ENCODE measurements at regions not wholly inside any gene's neighbourhood (a gene's known extent, or its start where the extent isn't known, plus 50 kb on each side); places are given as distances from the start of the nearest gene placed in this dataset.
A peak's percentile ranks its signal among the peaks of the same experiment; 100 is the strongest.

DNA sequence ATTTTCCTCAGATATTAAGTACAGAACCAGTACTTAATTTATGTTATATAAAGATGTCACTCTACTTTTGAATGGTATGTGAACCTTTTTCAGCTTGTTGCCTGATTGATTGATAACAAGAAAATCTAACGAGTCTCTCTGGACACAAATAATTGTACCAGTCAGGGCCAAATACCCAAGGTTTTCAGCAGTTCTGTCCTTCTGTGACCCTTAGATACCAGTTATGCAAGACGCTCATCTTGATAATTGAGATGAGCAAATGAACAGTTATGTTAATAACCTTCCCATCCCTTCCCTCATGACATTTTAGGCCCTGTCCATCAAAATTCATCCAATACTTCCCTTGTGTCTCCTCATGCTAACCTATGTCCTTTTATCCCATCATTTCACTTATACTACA is 185.9 kb upstream of the G2E3 start:
- Histone ChIP-seq H3K4me1 (ENCODE audit: control insufficient read depth, insufficient read depth, low read length) (no peaks in the 10 kb centered on the region), H3K27ac (ENCODE audit: low read length) (no peak overlapping the region), H3K9me3 (ENCODE audit: control insufficient read depth, low read length) (no peaks in the 10 kb centered on the region), H3K4me3 (ENCODE audit: low read length) (no peak overlapping the region), H3K27me3 (ENCODE audit: control insufficient read depth, insufficient read depth) (no peaks in the 10 kb centered on the region)
- DNase-seq (no peak), ATAC-seq (no peak)
- intact Hi-C loops (cut with DNase I), result loop anchor here in 1 of 4 donors (10.0 kb wide), 1 partner anchor 152 kb away; no protein-coding TSS in a partner anchor
- WGBS, result 86% methylated on average over 2 of the region's 2 CpGs

- no peak overlapping the region for H3K27ac ChIP-seq (ENCODE audit: low read length)
- H3K4me1 ChIP-seq (ENCODE audit: control insufficient read depth, insufficient read depth, low read length), result no peaks in the 10 kb centered on the region
- WGBS, result 73% methylated on average over 2 of the region's 2 CpGs
- H3K9me3 ChIP-seq (ENCODE audit: control insufficient read depth, low read length), result no peaks in the 10 kb centered on the region
- ATAC-seq, result no peak
- H3K4me3 ChIP-seq (ENCODE audit: low read length), result no peak overlapping the region
- no peaks in the 10 kb centered on the region for H3K27me3 ChIP-seq (ENCODE audit: control insufficient read depth, insufficient read depth)
- no peak for DNase-seq
- intact Hi-C loops (cut with DNase I), result loop anchor here in 1 of 4 donors (10.0 kb wide), 1 partner anchor 151 kb away; no protein-coding TSS in a partner anchor
Observed at GRCh38 chr14:30373526-30373925, 185.4 kb upstream of the G2E3 start.

DNA sequence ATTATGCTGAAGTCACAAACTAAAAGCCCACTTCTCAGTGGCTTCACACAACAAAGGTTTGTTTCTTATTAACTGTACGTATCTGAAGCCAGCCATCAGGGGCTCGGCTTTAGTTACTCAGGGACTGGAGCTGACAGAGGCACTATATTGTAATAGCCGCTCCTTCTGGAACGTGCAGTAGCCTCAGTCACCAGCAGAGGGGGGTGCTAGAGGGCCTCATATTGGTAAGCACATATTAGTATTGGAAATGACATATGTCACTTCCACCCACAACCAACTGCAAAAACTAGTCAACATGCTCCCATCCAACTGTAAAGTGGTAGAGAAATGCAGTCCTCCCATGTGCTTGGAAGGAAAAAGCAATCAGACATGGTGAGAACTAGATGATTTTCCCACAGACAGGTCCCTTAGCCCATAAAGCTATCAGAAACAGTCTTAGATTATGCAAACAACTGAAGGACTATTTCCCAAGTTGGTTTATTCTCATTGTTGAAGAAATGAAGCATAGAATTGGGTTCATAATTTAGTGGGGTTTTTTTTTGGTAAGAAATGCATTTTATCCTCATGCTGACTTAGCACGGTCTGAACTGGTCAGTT is 183.6 kb upstream of the G2E3 start:
- intact Hi-C loops (cut with DNase I), result loop anchor here in 1 of 4 donors (5.0 to 10.0 kb wide), 2 partner anchors 67 to 149 kb away; no protein-coding TSS in a partner anchor
- H3K27ac ChIP-seq (ENCODE audit: low read length), result no peak overlapping the region

DNA sequence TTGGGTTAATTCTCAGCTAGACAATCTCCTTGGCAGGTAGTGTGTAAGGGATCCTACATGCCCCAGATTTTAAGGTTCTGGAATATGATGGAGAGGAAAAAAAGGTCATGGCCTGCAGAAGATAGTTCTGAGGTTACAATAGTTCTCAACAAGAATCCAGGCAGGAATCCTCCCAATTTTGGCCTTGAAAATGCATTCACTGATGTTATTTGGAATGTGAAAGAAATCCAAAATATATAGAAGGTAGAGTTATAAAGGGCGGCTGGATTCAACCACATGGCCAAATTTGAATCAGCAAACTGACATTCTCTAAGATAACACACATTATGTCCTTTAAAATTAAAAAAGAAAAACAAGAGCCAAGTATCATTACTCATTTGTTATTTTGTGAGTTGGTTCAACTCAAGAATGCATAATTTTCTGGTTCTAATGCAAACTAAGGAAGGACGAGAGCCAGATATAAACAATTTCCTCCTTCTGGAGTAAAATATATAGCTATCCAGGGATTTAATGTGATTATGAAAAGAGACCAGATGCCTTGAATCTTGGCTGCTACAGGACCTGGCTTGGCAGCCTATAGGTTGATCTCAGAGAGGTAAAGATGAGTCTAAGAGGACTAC is 177.0 kb upstream of the G2E3 start:
- DNase-seq, result no peak
- ATAC-seq, result no peak
- Histone ChIP-seq H3K27me3 (ENCODE audit: control insufficient read depth, insufficient read depth) (no peaks in the 10 kb centered on the region), H3K9me3 (ENCODE audit: control insufficient read depth, low read length) (no peaks in the 10 kb centered on the region), H3K4me3 (ENCODE audit: low read length) (no peak overlapping the region), H3K27ac (ENCODE audit: low read length) (no peak overlapping the region), H3K4me1 (ENCODE audit: control insufficient read depth, insufficient read depth, low read length) (no peaks in the 10 kb centered on the region)
- 66% methylated on average over 2 of the region's 2 CpGs for WGBS
- intact Hi-C loops (cut with DNase I), result no loop called here

More for the DNA sequence above, 183.6 kb upstream of the G2E3 start:
- ATAC-seq (peak; percentile 63 to 71), DNase-seq (peak; percentile 43 to 80 (median 58))
- 36% methylated on average over 5 of the region's 5 CpGs for WGBS
- no peaks in the 10 kb centered on the region for H3K4me1 ChIP-seq (ENCODE audit: control insufficient read depth, insufficient read depth, low read length)
- no peak overlapping the region for H3K4me3 ChIP-seq (ENCODE audit: low read length)
- H3K9me3 ChIP-seq (ENCODE audit: control insufficient read depth, low read length), result no peaks in the 10 kb centered on the region
- H3K27me3 ChIP-seq (ENCODE audit: control insufficient read depth, insufficient read depth), result no peaks in the 10 kb centered on the region

- 68% methylated on average over 1 of the region's 1 CpG for WGBS
- H3K27ac ChIP-seq (ENCODE audit: low read length), result no peak overlapping the region
- DNase-seq (no peak), ATAC-seq (no peak)
- intact Hi-C loops (cut with DNase I), result no loop called here
- H3K9me3 ChIP-seq (ENCODE audit: control insufficient read depth, low read length), result no peaks in the 10 kb centered on the region
- H3K27me3 ChIP-seq (ENCODE audit: control insufficient read depth, insufficient read depth), result no peaks in the 10 kb centered on the region
- no peak overlapping the region for H3K4me3 ChIP-seq (ENCODE audit: low read length)
- no peaks in the 10 kb centered on the region for H3K4me1 ChIP-seq (ENCODE audit: control insufficient read depth, insufficient read depth, low read length)
Observed at GRCh38 chr14:30385925-30386324, 173.0 kb upstream of the G2E3 start.

- Histone ChIP-seq H3K27ac (ENCODE audit: low read length) (no peak overlapping the region), H3K9me3 (ENCODE audit: control insufficient read depth, low read length) (no peaks in the 10 kb centered on the region), H3K4me3 (ENCODE audit: low read length) (no peak overlapping the region), H3K27me3 (ENCODE audit: control insufficient read depth, insufficient read depth) (no peaks in the 10 kb centered on the region), H3K4me1 (ENCODE audit: control insufficient read depth, insufficient read depth, low read length) (no peaks in the 10 kb centered on the region)
- intact Hi-C loops (cut with DNase I), result no loop called here
- 50% methylated on average over 3 of the region's 3 CpGs for WGBS
- ATAC-seq (no peak), DNase-seq (no peak)
Observed at GRCh38 chr14:30387871-30388270, 171.1 kb upstream of the G2E3 start.

GRCh38 chr14:30389134-30389876 is 169.7 kb upstream of the G2E3 start:
- DNase-seq (peak; percentile 32 to 67 (median 50)), ATAC-seq (peak; percentile 81 to 86)
- no peak overlapping the region for H3K27ac ChIP-seq (ENCODE audit: low read length)
- H3K4me3 ChIP-seq (ENCODE audit: low read length), result no peak overlapping the region
- 67% methylated on average over 6 of the region's 6 CpGs for WGBS
- H3K27me3 ChIP-seq (ENCODE audit: control insufficient read depth, insufficient read depth), result no peaks in the 10 kb centered on the region
- H3K9me3 ChIP-seq (ENCODE audit: control insufficient read depth, low read length), result no peaks in the 10 kb centered on the region
- no peaks in the 10 kb centered on the region for H3K4me1 ChIP-seq (ENCODE audit: control insufficient read depth, insufficient read depth, low read length)
- intact Hi-C loops (cut with DNase I), result no loop called here

DNA sequence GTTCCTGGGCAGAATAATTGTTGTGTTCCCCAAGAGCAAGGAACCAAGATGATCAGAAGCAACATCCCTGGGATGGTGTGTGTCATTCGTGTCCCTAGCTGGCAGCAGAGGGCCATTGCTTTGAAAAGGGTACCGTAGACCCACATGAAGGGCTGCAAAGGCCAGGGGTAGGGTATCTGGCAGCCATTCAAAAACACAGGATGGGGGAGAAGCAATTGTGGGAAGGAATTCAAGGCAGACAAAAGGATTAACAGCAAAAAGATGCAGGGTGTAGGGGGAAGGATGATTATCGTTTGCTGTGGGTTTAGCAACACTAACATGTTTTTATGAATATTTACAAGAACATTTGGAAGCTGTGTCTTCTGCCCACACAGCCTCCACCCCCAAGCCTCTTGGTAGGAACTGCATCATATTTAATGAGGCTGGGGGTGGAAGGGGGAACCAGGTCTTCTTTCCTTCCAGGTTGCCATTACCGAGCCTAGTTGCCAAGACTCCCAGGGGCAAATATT is 169.0 kb upstream of the G2E3 start:
- ATAC-seq, result no peak
- Histone ChIP-seq H3K27me3 (ENCODE audit: control insufficient read depth, insufficient read depth) (no peaks in the 10 kb centered on the region), H3K9me3 (ENCODE audit: control insufficient read depth, low read length) (no peaks in the 10 kb centered on the region), H3K4me1 (ENCODE audit: control insufficient read depth, insufficient read depth, low read length) (no peaks in the 10 kb centered on the region), H3K4me3 (ENCODE audit: low read length) (no peak overlapping the region), H3K27ac (ENCODE audit: low read length) (no peak overlapping the region)
- intact Hi-C loops (cut with DNase I), result no loop called here
- DNase-seq, result no peak
- WGBS, result 64% methylated on average over 4 of the region's 4 CpGs

- no peak for ATAC-seq
- Histone ChIP-seq H3K9me3 (ENCODE audit: control insufficient read depth, low read length) (no peaks in the 10 kb centered on the region), H3K27ac (ENCODE audit: low read length) (no peak overlapping the region), H3K4me3 (ENCODE audit: low read length) (no peak overlapping the region), H3K4me1 (ENCODE audit: control insufficient read depth, insufficient read depth, low read length) (no peaks in the 10 kb centered on the region), H3K27me3 (ENCODE audit: control insufficient read depth, insufficient read depth) (no peaks in the 10 kb centered on the region)
- no peak for DNase-seq
- 85% methylated on average over 1 of the region's 1 CpG for WGBS
- intact Hi-C loops (cut with DNase I), result no loop called here
Observed at GRCh38 chr14:30395065-30395464, 163.9 kb upstream of the G2E3 start.

DNA sequence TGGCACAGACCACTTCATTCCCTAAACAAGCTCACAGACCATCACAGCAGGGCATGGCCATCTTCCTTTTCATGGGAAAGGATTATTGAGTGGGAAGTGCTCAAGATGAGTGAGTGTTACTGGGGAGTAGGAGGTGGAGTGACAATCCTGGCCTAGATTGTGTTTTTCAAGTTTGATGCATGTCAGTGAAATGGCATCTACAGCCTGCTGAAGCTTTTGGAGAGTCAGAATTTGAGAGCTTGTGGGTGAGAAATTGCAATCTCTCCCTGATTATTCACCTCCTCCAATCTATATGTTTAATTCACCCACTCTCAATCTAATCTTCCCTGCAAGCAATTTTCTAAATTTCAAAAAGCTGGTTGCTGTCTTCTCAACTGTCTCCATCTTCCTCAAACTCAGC is 156.1 kb upstream of the G2E3 start:
- ATAC-seq, result no peak
- Histone ChIP-seq H3K9me3 (ENCODE audit: control insufficient read depth, low read length) (no peaks in the 10 kb centered on the region), H3K4me1 (ENCODE audit: control insufficient read depth, insufficient read depth, low read length) (no peaks in the 10 kb centered on the region), H3K27ac (ENCODE audit: low read length) (no peak overlapping the region), H3K27me3 (ENCODE audit: control insufficient read depth, insufficient read depth) (no peaks in the 10 kb centered on the region), H3K4me3 (ENCODE audit: low read length) (no peak overlapping the region)
- intact Hi-C loops (cut with DNase I), result no loop called here
- no peak for DNase-seq

GRCh38 chr14:30403791-30404190 is 155.2 kb upstream of the G2E3 start:
- H3K4me3 ChIP-seq (ENCODE audit: low read length), result no peak overlapping the region
- H3K4me1 ChIP-seq (ENCODE audit: control insufficient read depth, insufficient read depth, low read length), result no peaks in the 10 kb centered on the region
- WGBS, result 76% methylated on average over 4 of the region's 4 CpGs
- ATAC-seq (no peak), DNase-seq (no peak)
- H3K9me3 ChIP-seq (ENCODE audit: control insufficient read depth, low read length), result no peaks in the 10 kb centered on the region
- intact Hi-C loops (cut with DNase I), result no loop called here
- H3K27ac ChIP-seq (ENCODE audit: low read length), result no peak overlapping the region
- H3K27me3 ChIP-seq (ENCODE audit: control insufficient read depth, insufficient read depth), result no peaks in the 10 kb centered on the region
